A549 (cell line): ENCODE measurements at regions not wholly inside any gene's neighbourhood (a gene's known extent, or its start where the extent isn't known, plus 50 kb on each side); places are given as distances from the start of the nearest gene placed in this dataset.

ENCODE experiments used
- CHD2 ChIP-seq: fragments of 150-350 bp; IDR thresholded peaks from 2 replicates; pipeline ENCODE4 v1.6.1; 2014; ENCODE audit warnings: low read length; ENCODE audit not compliant: partially characterized antibody
- CHD4 ChIP-seq: fragments of 200-600 bp; sonication (generic); IDR thresholded peaks from 2 replicates; pipeline ENCODE4 v1.6.1; 2016; ENCODE audit warnings: antibody characterized with exemption, mild to moderate bottlenecking, borderline replicate concordance
- EP300 ChIP-seq, 2 experiments: fragments of >200 bp; sonication (Bioruptor Twin); formaldehyde crosslinking; IDR thresholded peaks; 2 replicates in 1 of 2; 3 replicates in 1 of 2; pipeline ENCODE4 v1.6.1; 2016 to 2017
- ESRRA ChIP-seq: fragments of 150-350 bp; IDR thresholded peaks from 2 replicates; pipeline ENCODE4 v1.6.1; 2014; ENCODE audit warnings: mild to moderate bottlenecking, low read length, borderline replicate concordance
- HDAC2 ChIP-seq: fragments of 200-600 bp; sonication (generic); IDR thresholded peaks from 2 replicates; pipeline ENCODE4 v1.6.1; 2016
- MAFK ChIP-seq: fragments of 450-650 bp; IDR thresholded peaks from 2 replicates; pipeline ENCODE4 v1.6.1; 2014; ENCODE audit not compliant: partially characterized antibody
- POLR2A ChIP-seq: IDR thresholded peaks from 2 replicates; pipeline ENCODE4 v1.6.1; 2012; ENCODE audit warnings: mild to moderate bottlenecking, low read length
- RAD21 ChIP-seq, 2 experiments: fragments of >200 bp in 1 of 2; sonication (Bioruptor Twin) in 1 of 2; formaldehyde crosslinking in 1 of 2; IDR thresholded peaks in 1 of 2; conservative IDR thresholded peaks in 1 of 2; 2 replicates in 1 of 2; 3 replicates in 1 of 2; pipeline ENCODE4 v1.6.1; 2012 to 2018; ENCODE audit warnings: inconsistent platforms in 1 of 2
- RFX5 ChIP-seq: fragments of 450-650 bp; IDR thresholded peaks from 2 replicates; pipeline ENCODE4 v1.7.1; 2014; ENCODE audit warnings: antibody characterized with exemption, mild to moderate bottlenecking, moderate library complexity
- TF ChIP-seq, protein P1 (sequence below): fragments of >200 bp; sonication (Bioruptor Twin); formaldehyde crosslinking; IDR thresholded peaks from 3 replicates; pipeline ENCODE4 v1.5.1; 2016
- TF ChIP-seq, protein P2 (sequence below): IDR thresholded peaks from 2 replicates; pipeline ENCODE4 v1.6.1; 2012
- TF ChIP-seq, protein P3 (sequence below): IDR thresholded peaks from 2 replicates; pipeline ENCODE4 v1.6.1; 2012

DNA sequence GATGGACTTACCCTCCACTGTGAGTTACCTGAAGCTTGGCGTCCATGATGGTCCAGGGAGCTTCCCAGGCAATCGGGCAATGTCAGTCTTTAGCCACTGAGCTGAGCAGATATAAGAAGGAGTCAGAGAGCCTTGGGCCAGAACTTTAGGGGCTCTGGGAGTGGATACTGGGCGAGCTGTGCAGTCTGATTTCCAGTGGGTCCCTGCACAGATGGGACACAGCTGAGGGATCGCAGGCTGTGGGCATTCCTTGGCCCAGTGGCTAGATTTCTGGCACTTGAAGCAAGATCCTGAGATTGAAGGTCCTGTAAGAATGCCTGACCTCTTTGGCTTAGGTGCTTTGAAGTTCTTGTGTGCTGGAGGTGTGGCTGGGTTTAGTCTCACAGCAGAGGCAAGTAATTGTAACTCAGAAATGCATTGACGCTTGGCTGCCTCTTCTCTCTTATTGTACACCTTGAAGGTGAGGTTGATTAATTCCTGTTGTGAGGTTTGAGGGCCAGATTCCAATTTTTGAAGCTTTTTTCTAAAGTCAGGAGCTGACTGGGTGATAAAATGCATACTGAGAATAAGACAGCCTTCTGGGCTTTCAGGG is 2283.8 kb downstream of the TP53TG3F start:
- TF ChIP-seq, protein P1, sequence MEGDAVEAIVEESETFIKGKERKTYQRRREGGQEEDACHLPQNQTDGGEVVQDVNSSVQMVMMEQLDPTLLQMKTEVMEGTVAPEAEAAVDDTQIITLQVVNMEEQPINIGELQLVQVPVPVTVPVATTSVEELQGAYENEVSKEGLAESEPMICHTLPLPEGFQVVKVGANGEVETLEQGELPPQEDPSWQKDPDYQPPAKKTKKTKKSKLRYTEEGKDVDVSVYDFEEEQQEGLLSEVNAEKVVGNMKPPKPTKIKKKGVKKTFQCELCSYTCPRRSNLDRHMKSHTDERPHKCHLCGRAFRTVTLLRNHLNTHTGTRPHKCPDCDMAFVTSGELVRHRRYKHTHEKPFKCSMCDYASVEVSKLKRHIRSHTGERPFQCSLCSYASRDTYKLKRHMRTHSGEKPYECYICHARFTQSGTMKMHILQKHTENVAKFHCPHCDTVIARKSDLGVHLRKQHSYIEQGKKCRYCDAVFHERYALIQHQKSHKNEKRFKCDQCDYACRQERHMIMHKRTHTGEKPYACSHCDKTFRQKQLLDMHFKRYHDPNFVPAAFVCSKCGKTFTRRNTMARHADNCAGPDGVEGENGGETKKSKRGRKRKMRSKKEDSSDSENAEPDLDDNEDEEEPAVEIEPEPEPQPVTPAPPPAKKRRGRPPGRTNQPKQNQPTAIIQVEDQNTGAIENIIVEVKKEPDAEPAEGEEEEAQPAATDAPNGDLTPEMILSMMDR: no peak
- TF ChIP-seq, protein P2, sequence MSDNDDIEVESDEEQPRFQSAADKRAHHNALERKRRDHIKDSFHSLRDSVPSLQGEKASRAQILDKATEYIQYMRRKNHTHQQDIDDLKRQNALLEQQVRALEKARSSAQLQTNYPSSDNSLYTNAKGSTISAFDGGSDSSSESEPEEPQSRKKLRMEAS: no peak
- TF ChIP-seq POLR2A: no peak
- no peak for TF ChIP-seq HDAC2
- no peak for TF ChIP-seq MAFK
- TF ChIP-seq, protein P3, sequence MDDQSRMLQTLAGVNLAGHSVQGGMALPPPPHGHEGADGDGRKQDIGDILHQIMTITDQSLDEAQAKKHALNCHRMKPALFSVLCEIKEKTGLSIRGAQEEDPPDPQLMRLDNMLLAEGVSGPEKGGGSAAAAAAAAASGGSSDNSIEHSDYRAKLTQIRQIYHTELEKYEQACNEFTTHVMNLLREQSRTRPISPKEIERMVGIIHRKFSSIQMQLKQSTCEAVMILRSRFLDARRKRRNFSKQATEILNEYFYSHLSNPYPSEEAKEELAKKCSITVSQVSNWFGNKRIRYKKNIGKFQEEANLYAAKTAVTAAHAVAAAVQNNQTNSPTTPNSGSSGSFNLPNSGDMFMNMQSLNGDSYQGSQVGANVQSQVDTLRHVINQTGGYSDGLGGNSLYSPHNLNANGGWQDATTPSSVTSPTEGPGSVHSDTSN: no peak
- no peak for TF ChIP-seq RAD21 (conservative IDR thresholded peaks at IDR 0.05 in 1 of 2, IDR thresholded peaks at IDR 0.05 in 1 of 2)
- no peak for TF ChIP-seq EP300 (IDR thresholded peaks at IDR 0.05)
- no peak for TF ChIP-seq CHD4
- TF ChIP-seq RFX5: no peak
- TF ChIP-seq ESRRA: no peak
- TF ChIP-seq CHD2: no peak
